Fibroblast of lung (primary cell): ENCODE measurements at regions not wholly inside any gene's neighbourhood (a gene's known extent, or its start where the extent isn't known, plus 50 kb on each side); places are given as distances from the start of the nearest gene placed in this dataset.

Experiments used
- DNase-seq, 2 donors: peaks; one replicate each; pipeline versions ENCODE4 v3.0.0 to v3.0.0-alpha.2; 2010; ENCODE audit warnings: low read depth in 2 of 2
- H2AFZ ChIP-seq: 2 replicates; pipeline ENCODE4 v1.5.1; 2012; ENCODE audit warnings: low read length, control low read depth, inconsistent platforms
- H3K27ac ChIP-seq: 2 replicates; pipeline ENCODE4 v1.5.1; 2011; ENCODE audit warnings: low read length, control low read depth; ENCODE audit not compliant: insufficient read depth
- H3K27me3 ChIP-seq: 2 replicates; pipeline ENCODE4 v1.5.1; 2011; ENCODE audit warnings: mild to moderate bottlenecking, low read length; ENCODE audit not compliant: control insufficient read depth, insufficient read depth
- H3K36me3 ChIP-seq: 2 replicates; pipeline ENCODE4 v1.5.1; 2011; ENCODE audit warnings: low read length; ENCODE audit not compliant: control insufficient read depth, insufficient read depth
- H3K4me1 ChIP-seq: 2 replicates; pipeline ENCODE4 v1.5.1; 2011; ENCODE audit warnings: low read length; ENCODE audit not compliant: control insufficient read depth, insufficient read depth; ENCODE audit errors: extremely low read depth
- H3K4me2 ChIP-seq: 2 replicates; pipeline ENCODE4 v1.5.1; 2011; ENCODE audit warnings: low read length, control low read depth; ENCODE audit not compliant: insufficient read depth; ENCODE audit errors: extremely low read depth
- H3K4me3 ChIP-seq, 4 experiments: fragments of 200-600 bp in 1 of 4; sonication (generic) in 1 of 4; replicated peaks in 1 of 4; 2 replicates each; pipeline ENCODE4 v1.5.1; 2011 to 2016; ENCODE audit warnings: low read length in 4 of 4, low read depth in 3 of 4, mild to moderate bottlenecking in 3 of 4, control low read depth in 2 of 4, inconsistent platforms in 1 of 4, mixed read lengths in 1 of 4; ENCODE audit not compliant: insufficient read depth in 1 of 4; ENCODE audit errors: control extremely low read depth in 1 of 4
- H3K79me2 ChIP-seq: 2 replicates; pipeline ENCODE4 v1.5.1; 2012; ENCODE audit warnings: mild to moderate bottlenecking, low read length, inconsistent platforms; ENCODE audit not compliant: control insufficient read depth, insufficient read depth
- H3K9ac ChIP-seq: 2 replicates; pipeline ENCODE4 v1.5.1; 2011; ENCODE audit warnings: mild to moderate bottlenecking, low read length, control low read depth; ENCODE audit not compliant: insufficient read depth
- H3K9me3 ChIP-seq: 2 replicates; pipeline ENCODE4 v1.5.1; 2012; ENCODE audit warnings: low read depth, low read length; ENCODE audit not compliant: control insufficient read depth, insufficient read depth
- H4K20me1 ChIP-seq: 2 replicates; pipeline ENCODE4 v1.5.1; 2011; ENCODE audit warnings: low read length; ENCODE audit not compliant: control insufficient read depth, insufficient read depth; ENCODE audit errors: extremely low read depth
- EZH2 ChIP-seq: IDR thresholded peaks from 2 replicates; pipeline ENCODE4 v1.5.1; 2012; ENCODE audit warnings: low read length, control low read depth, mild to moderate bottlenecking; ENCODE audit errors: missing control alignments
- TF ChIP-seq, protein P1 (sequence below), 2 donors: IDR thresholded peaks in 1 of 2; conservative IDR thresholded peaks in 1 of 2; 1 replicate in 1 of 2; 2 replicates in 1 of 2; pipeline ENCODE4 v1.5.1; 2011 to 2012; ENCODE audit warnings: low read length in 2 of 2, control low read depth in 1 of 2, inconsistent platforms in 1 of 2, low read depth in 1 of 2, mild to moderate bottlenecking in 1 of 2

DNA sequence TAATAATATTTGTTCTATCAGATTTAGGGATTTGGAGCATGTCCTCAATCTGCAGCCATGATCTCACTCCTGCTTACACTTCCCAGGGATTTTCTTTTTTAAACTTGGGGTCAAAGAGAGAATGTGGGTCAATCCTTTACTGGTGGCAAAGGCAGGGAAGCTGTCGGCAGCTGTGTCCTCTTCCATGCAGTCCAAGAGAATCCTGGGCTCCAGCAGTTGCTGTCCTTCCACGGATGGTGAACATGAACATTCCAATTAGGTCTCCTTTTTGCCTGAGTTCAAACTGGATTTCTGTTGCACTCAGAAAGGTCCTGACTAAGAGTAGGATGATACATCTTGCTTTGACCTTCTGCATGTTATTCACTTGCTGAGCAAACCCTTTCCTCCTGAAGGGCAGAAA lies 73.9 kb downstream of the ARL6IP4 start:
- Histone ChIP-seq H2AFZ (no peak overlapping the region), H3K36me3 (no peaks in the 10 kb centered on the region), H3K9me3 (no peaks in the 10 kb centered on the region), H3K27me3 (no peaks in the 10 kb centered on the region), H3K4me2 (no peak overlapping the region), H4K20me1 (no peaks in the 10 kb centered on the region), H3K4me3 (no peak overlapping the region), H3K79me2 (no peaks in the 10 kb centered on the region), H3K27ac (no peak overlapping the region), H3K4me1 (peaks cover 27% of the 10 kb centered on the region), H3K9ac (no peak overlapping the region)
- no peak for TF ChIP-seq EZH2
- TF ChIP-seq, protein P1, sequence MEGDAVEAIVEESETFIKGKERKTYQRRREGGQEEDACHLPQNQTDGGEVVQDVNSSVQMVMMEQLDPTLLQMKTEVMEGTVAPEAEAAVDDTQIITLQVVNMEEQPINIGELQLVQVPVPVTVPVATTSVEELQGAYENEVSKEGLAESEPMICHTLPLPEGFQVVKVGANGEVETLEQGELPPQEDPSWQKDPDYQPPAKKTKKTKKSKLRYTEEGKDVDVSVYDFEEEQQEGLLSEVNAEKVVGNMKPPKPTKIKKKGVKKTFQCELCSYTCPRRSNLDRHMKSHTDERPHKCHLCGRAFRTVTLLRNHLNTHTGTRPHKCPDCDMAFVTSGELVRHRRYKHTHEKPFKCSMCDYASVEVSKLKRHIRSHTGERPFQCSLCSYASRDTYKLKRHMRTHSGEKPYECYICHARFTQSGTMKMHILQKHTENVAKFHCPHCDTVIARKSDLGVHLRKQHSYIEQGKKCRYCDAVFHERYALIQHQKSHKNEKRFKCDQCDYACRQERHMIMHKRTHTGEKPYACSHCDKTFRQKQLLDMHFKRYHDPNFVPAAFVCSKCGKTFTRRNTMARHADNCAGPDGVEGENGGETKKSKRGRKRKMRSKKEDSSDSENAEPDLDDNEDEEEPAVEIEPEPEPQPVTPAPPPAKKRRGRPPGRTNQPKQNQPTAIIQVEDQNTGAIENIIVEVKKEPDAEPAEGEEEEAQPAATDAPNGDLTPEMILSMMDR (conservative IDR thresholded peaks at IDR 0.05 in 1 of 2, IDR thresholded peaks at IDR 0.05 in 1 of 2; ENCODE audit: low read depth in 1 of 2, low read length in 2 of 2), result no peak
- no peak for DNase-seq

DNA sequence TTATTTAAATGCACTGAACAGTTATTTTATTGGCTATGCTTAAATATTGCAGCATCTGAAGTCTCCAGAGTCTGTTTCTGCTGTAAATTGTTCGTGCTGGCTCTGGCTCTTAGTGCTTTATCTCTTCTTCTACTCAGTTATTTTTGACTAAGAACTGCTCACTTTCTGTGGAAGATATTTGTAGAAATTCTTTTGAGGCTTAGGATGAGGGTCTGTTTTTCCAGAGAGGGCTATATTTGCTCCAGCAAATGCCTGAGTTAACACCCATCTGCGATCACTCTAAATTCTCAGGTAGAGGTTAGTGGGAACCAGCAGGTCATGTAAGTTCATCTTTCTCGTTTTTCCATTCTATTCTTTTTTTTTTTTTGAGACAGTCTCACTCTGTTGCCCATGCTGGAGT lies 71.1 kb downstream of the ARL6IP4 start:
- Histone ChIP-seq H3K36me3 (no peaks in the 10 kb centered on the region), H3K4me2 (no peak overlapping the region), H3K79me2 (no peaks in the 10 kb centered on the region), H3K9me3 (no peaks in the 10 kb centered on the region), H3K4me1 (peaks cover 17% of the 10 kb centered on the region), H4K20me1 (no peaks in the 10 kb centered on the region), H3K4me3 (no peak overlapping the region), H3K27ac (no peak overlapping the region), H3K9ac (no peak overlapping the region), H3K27me3 (no peaks in the 10 kb centered on the region), H2AFZ (no peak overlapping the region)
- DNase-seq, result no peak
- TF ChIP-seq, protein P1 (conservative IDR thresholded peaks at IDR 0.05 in 1 of 2, IDR thresholded peaks at IDR 0.05 in 1 of 2; ENCODE audit: low read depth in 1 of 2, low read length in 2 of 2), result no peak
- TF ChIP-seq EZH2, result no peak

DNA sequence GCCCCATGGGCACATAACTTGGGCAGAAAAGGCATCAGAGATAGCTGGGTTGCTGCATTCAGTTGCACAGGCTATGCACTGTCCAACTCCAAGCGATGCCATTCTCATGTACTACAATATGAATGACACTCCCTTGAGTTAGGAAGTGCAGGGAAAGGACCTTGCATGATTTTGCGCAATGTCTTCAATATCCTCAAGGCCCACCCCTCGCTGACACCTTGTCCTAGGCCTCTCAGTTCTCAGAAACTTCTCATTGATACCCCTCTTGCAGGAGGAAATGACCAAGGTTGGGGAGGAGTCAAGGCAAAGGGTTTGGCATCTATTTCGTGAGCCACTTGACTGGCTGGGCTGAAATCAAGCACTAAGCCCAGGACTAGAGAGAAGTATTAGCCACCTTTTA lies 70.4 kb downstream of the ARL6IP4 start:
- Histone ChIP-seq H3K9me3 (no peaks in the 10 kb centered on the region), H4K20me1 (no peaks in the 10 kb centered on the region), H3K9ac (no peak overlapping the region), H2AFZ (no peak overlapping the region), H3K4me3 (no peak overlapping the region), H3K79me2 (no peaks in the 10 kb centered on the region), H3K27ac (no peak overlapping the region), H3K4me1 (peaks cover 11% of the 10 kb centered on the region), H3K36me3 (no peaks in the 10 kb centered on the region), H3K4me2 (no peak overlapping the region), H3K27me3 (no peaks in the 10 kb centered on the region)
- no peak for TF ChIP-seq EZH2
- no peak for DNase-seq
